ENCODE measurements at regions not wholly inside any gene's neighbourhood (a gene's known extent, or its start where the extent isn't known, plus 50 kb on each side); places are given as distances from the start of the nearest gene placed in this dataset.

- no peaks in the 10 kb centered on the region for H3K4me1 ChIP-seq
- no peaks in the 10 kb centered on the region for H3K27me3 ChIP-seq (ENCODE audit: insufficient read depth in 3 of 3, low read length in 2 of 3)
- WGBS, 3 donors = 78 to 82% (median 79%) methylated on average over 4 of the region's 4 CpGs
- no peak for TF ChIP-seq CTCF (IDR thresholded peaks at IDR 0.05)
- H3K27ac ChIP-seq = no peak overlapping the region
- no peaks in the 10 kb centered on the region for H3K36me3 ChIP-seq (ENCODE audit: insufficient read depth in 1 of 2, low read depth in 1 of 2)
- H3K9me3 ChIP-seq = no peaks in the 10 kb centered on the region
- ATAC-seq = no peak
- no peak overlapping the region for H3K4me3 ChIP-seq
- intact Hi-C loops (cut with DNase I) = loop anchor here in 1 of 2 donors (10.0 kb wide), 2 partner anchors 349 to 739 kb away; no protein-coding TSS in a partner anchor
- no peak for DNase-seq
Observed at GRCh38 chr4:23685471-23685870, 204.4 kb downstream of the PPARGC1A start.

DNA sequence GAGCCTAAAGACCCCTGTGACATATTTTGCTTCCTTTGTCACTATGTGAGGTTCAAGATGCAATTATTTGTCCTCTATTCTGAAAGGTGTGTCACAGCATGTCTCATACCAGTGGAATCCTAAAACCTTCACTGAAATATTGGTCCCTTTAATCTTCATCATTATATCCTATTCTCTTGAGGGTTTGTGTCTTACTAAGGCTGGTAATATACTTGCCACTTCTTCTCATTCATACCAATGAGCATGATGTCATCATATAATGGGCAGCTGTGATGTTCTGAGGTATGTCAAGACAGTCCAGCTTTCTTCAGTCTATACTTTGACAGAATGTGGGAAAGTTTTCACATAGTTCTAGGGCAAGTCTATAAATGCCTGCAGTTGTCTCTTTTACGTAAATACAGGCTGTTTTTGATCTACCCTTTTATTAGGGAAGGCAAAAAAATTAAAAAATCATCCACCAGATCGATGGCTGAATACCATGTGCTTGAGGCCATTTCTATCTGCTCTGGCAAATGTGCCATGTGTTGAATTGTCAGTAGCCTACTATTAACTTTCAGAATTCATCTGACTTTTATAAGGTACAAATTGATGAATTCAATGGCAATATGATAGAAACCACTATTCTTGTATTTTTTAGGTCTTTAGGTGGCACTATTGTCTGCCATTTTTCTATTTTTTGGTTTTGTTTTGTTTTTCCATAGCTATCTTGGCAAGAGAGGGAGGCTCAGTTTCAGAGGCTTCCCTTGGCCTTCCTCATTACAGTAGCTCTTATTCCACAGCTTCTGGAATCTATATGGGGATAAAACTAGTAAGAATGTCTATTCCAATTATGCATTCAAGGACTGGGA is 209.0 kb downstream of the PPARGC1A start:
- H3K4me1 ChIP-seq = no peaks in the 10 kb centered on the region
- TF ChIP-seq CTCF (IDR thresholded peaks at IDR 0.05) = peak; percentile 20
- no peak overlapping the region for H3K27ac ChIP-seq
- 66 to 73% (median 72%) methylated on average over 2 of the region's 2 CpGs for WGBS, 3 donors
- no peaks in the 10 kb centered on the region for H3K9me3 ChIP-seq
- H3K36me3 ChIP-seq (ENCODE audit: insufficient read depth in 1 of 2, low read depth in 1 of 2) = no peaks in the 10 kb centered on the region
- no peak overlapping the region for H3K4me3 ChIP-seq
- H3K27me3 ChIP-seq (ENCODE audit: insufficient read depth in 3 of 3, low read length in 2 of 3) = no peaks in the 10 kb centered on the region
- DNase-seq (no peak), ATAC-seq (no peak)
- intact Hi-C loops (cut with DNase I) = loop anchor here in 1 of 2 donors (10.0 kb wide), 2 partner anchors 354 to 744 kb away; no protein-coding TSS in a partner anchor

GRCh38 chr4:23674694-23675093 is 215.2 kb downstream of the PPARGC1A start:
- Histone ChIP-seq H3K36me3 (ENCODE audit: insufficient read depth in 1 of 2, low read depth in 1 of 2) (no peaks in the 10 kb centered on the region), H3K4me1 (no peaks in the 10 kb centered on the region), H3K27me3 (ENCODE audit: insufficient read depth in 3 of 3, low read length in 2 of 3) (no peaks in the 10 kb centered on the region), H3K9me3 (no peaks in the 10 kb centered on the region), H3K27ac (no peak overlapping the region), H3K4me3 (no peak overlapping the region)
- intact Hi-C loops (cut with DNase I) = no loop called here
- no peak for TF ChIP-seq CTCF (IDR thresholded peaks at IDR 0.05)
- no peak for DNase-seq
- WGBS, 3 donors = 76 to 80% (median 76%) methylated on average over 1 of the region's 1 CpG
- ATAC-seq = no peak

- no peaks in the 10 kb centered on the region for H3K36me3 ChIP-seq (ENCODE audit: insufficient read depth in 1 of 2, low read depth in 1 of 2)
- no peak for TF ChIP-seq CTCF (IDR thresholded peaks at IDR 0.05)
- ATAC-seq (no peak), DNase-seq (no peak)
- H3K9me3 ChIP-seq = no peaks in the 10 kb centered on the region
- no peaks in the 10 kb centered on the region for H3K4me1 ChIP-seq
- intact Hi-C loops (cut with DNase I) = no loop called here
- no peaks in the 10 kb centered on the region for H3K27me3 ChIP-seq (ENCODE audit: insufficient read depth in 3 of 3, low read length in 2 of 3)
- 88 to 90% (median 88%) methylated on average over 3 of the region's 3 CpGs for WGBS, 3 donors
- no peak overlapping the region for H3K27ac ChIP-seq
- no peak overlapping the region for H3K4me3 ChIP-seq
Observed at GRCh38 chr4:23667659-23668058, 222.2 kb downstream of the PPARGC1A start.

Measured in psoas muscle (tissue), 7 donors.